ENCODE measurements at regions not wholly inside any gene's neighbourhood (a gene's known extent, or its start where the extent isn't known, plus 50 kb on each side); places are given as distances from the start of the nearest gene placed in this dataset.

- no peak for DNase-seq
These were observed 52.0 kb upstream of the KCNIP1 start for GRCh38 chr5:170451747-170452365.

GRCh38 chr5:170450061-170450669 is 53.7 kb upstream of the KCNIP1 start:
- DNase-seq, result no peak

GRCh38 chr5:170449232-170449631 is 54.6 kb upstream of the KCNIP1 start:
- DNase-seq, result no peak

- DNase-seq, result no peak
These were observed 55.6 kb upstream of the KCNIP1 start for GRCh38 chr5:170448221-170448620.

GRCh38 chr5:170446365-170446764 is 57.2 kb upstream of the KCNMB1 start:
- no peak for DNase-seq

GRCh38 chr5:170445936-170446335 is 56.8 kb upstream of the KCNMB1 start:
- no peak for DNase-seq

GRCh38 chr5:170444969-170445505 is 55.9 kb upstream of the KCNMB1 start:
- peak; percentile 16 for DNase-seq

GRCh38 chr5:170444181-170444580 is 55.0 kb upstream of the KCNMB1 start:
- no peak for DNase-seq

- DNase-seq, result no peak
These were observed 54.5 kb upstream of the KCNMB1 start for GRCh38 chr5:170443624-170444023.

- no peak for DNase-seq
These were observed 53.8 kb upstream of the KCNMB1 start for GRCh38 chr5:170442921-170443320.

- DNase-seq, result no peak
These were observed 53.2 kb upstream of the KCNMB1 start for GRCh38 chr5:170442391-170442790.

- no peak for DNase-seq
These were observed 52.2 kb upstream of the KCNMB1 start for GRCh38 chr5:170441393-170441784.

GRCh38 chr5:170440771-170441392 is 51.7 kb upstream of the KCNMB1 start:
- DNase-seq, result no peak

GRCh38 chr5:170439944-170440269 is 50.7 kb upstream of the KCNMB1 start:
- no peak for DNase-seq

GRCh38 chr5:170439223-170439943 is 50.2 kb upstream of the KCNMB1 start:
- no peak for DNase-seq

Measured in hematopoietic multipotent progenitor cell treated with erythropoietin and hydrocortisone succinate and interleukin-3 and kit ligand, for 4 days (in vitro differentiated cells).